ENCODE measurements at regions not wholly inside any gene's neighbourhood (a gene's known extent, or its start where the extent isn't known, plus 50 kb on each side); places are given as distances from the start of the nearest gene placed in this dataset.
A peak's percentile ranks its signal among the peaks of the same experiment; 100 is the strongest.

DNA sequence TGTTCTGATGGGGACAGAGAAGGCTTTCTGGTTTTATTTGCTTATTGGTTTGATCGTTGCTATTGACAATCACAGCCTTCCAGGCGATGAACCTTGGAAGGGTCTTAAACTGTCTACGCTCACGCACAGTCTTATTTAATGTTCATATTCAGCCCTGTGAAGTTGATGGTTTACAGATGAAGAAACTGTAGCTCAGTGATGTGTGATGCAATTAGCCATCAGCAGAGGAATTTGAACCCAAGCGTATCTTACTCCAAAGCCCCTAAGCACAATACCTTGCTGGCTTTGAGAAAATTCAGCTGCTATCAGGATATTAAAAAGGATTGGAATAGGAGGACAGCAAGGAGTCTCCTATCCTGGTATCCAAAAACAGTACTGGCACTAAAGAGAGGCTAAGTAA lies 77.1 kb upstream of the CALM2 start:
- Histone ChIP-seq H3K9me3 (ENCODE audit: low read length) (no peaks in the 10 kb centered on the region), H3K4me1 (ENCODE audit: insufficient read depth, low read length) (peaks cover 23% of the 10 kb centered on the region), H3K27me3 (ENCODE audit: insufficient read depth, low read length) (no peaks in the 10 kb centered on the region), H2AFZ (ENCODE audit: low read depth, low read length) (no peak overlapping the region), H3K4me3 (ENCODE audit: low read length) (no peak overlapping the region), H3K36me3 (ENCODE audit: insufficient read depth, low read length) (no peaks in the 10 kb centered on the region)

DNA sequence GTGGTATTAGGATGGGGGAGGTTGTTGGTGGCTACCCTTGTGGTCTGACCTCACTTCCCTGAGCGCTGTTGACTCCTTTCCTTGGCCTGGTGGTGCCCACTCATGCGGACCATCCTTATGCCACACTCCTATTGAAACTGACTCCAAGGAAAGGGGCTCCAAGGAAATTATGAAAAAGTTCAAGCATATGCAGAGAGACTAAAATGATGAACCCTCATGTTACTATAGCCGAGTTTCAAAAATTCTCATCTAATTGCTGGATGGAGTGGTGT lies 75.0 kb upstream of the CALM2 start:
- Histone ChIP-seq H2AFZ (ENCODE audit: low read depth, low read length) (no peak overlapping the region), H3K9me3 (ENCODE audit: low read length) (no peaks in the 10 kb centered on the region), H3K4me3 (ENCODE audit: low read length) (no peak overlapping the region), H3K4me1 (ENCODE audit: insufficient read depth, low read length) (peaks cover 15% of the 10 kb centered on the region), H3K27me3 (ENCODE audit: insufficient read depth, low read length) (no peaks in the 10 kb centered on the region), H3K36me3 (ENCODE audit: insufficient read depth, low read length) (no peaks in the 10 kb centered on the region)

DNA sequence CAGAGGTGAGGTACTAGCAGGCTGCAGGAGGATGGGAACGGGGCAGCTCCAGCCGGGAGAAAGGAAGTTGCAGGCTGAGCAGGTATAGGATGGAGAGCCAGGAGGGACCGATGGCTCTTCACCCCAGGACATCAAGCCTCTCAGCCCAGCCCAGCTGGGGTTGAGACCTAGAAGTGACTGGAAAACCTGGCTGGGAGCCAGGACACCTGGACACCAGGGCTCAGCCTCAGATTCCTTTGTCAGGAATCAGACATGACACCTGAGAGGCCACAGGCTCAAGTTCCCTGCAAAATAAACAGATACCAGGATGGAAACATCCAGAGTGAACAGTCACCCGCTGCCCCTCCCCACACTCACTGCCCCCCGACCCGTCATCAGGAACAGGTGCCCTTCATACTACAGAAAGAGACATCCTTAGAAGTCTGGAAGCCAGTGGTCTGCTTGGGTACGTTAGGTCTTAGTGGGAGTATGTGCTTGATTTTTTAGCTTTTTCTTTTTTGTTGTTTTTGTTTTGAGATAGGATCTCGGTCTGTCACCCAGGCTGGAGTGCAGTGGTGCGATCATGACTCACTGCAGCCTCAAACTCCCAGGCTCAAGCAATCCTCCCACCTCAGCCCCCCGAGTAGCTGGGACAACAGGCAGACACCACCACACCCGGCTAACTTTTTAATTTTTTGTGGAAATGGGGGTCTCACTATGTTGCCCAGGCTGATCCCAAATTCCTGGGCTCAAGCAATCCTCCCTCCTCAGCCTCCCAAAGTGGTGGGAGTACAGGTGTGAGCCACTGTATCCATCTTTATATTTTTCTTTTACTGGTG lies 74.5 kb upstream of the CALM2 start:
- H3K4me1 ChIP-seq (ENCODE audit: insufficient read depth, low read length), result peaks cover 12% of the 10 kb centered on the region
- no peak overlapping the region for H3K4me3 ChIP-seq (ENCODE audit: low read length)
- no peak overlapping the region for H2AFZ ChIP-seq (ENCODE audit: low read depth, low read length)
- H3K27me3 ChIP-seq (ENCODE audit: insufficient read depth, low read length), result no peaks in the 10 kb centered on the region
- H3K36me3 ChIP-seq (ENCODE audit: insufficient read depth, low read length), result no peaks in the 10 kb centered on the region
- H3K9me3 ChIP-seq (ENCODE audit: low read length), result no peaks in the 10 kb centered on the region

- no peaks in the 10 kb centered on the region for H3K9me3 ChIP-seq (ENCODE audit: low read length)
- peak overlapping the region; percentile 2 for H2AFZ ChIP-seq (ENCODE audit: low read depth, low read length)
- no peaks in the 10 kb centered on the region for H3K27me3 ChIP-seq (ENCODE audit: insufficient read depth, low read length)
- H3K4me3 ChIP-seq (ENCODE audit: low read length), result no peak overlapping the region
- H3K4me1 ChIP-seq (ENCODE audit: insufficient read depth, low read length), result peaks cover 12% of the 10 kb centered on the region
- H3K36me3 ChIP-seq (ENCODE audit: insufficient read depth, low read length), result no peaks in the 10 kb centered on the region
Measured at GRCh38 chr2:47249931-47250330, 73.6 kb upstream of the CALM2 start.

- Histone ChIP-seq H3K9me3 (ENCODE audit: low read length) (no peaks in the 10 kb centered on the region), H2AFZ (ENCODE audit: low read depth, low read length) (peak overlapping the region; percentile 2), H3K4me3 (ENCODE audit: low read length) (no peak overlapping the region), H3K27me3 (ENCODE audit: insufficient read depth, low read length) (no peaks in the 10 kb centered on the region), H3K36me3 (ENCODE audit: insufficient read depth, low read length) (no peaks in the 10 kb centered on the region), H3K4me1 (ENCODE audit: insufficient read depth, low read length) (peaks cover 12% of the 10 kb centered on the region)
Measured at GRCh38 chr2:47249157-47249900, 73.0 kb upstream of the CALM2 start.

DNA sequence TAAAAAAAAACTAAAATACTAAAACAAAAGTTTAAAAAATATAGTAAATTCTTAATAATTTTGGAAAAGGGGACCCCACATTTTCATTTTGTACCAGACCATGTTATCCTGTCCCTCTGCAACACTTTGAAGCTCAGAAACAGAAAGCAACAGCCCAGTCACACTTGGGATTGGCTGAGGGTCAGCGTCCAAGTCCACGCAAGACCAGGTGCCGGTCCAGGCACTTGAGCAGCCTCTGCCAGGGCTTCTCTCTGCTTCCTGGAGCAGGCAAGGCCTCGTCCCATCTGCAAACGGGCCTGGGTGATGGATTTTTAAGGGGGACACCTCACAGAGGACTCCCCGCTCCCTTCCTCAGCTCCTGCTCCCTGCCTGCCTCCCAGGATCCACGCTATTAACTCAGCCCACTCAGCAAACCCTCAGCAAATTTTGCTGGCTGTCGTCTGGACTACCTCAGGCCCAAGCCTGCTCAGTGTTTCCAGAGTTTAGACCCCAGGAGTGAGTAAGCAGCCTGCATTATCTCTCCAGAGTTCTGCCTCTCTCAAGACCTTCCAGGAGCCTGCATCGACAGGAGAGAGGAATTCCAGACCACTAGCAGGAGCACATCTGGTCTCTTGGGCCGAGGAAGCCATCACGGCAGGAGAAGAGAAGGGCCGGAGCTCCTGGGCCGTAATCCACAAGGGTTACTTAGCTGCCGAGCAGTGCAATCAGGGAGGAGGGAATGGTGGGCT lies 67.4 kb upstream of the CALM2 start:
- Histone ChIP-seq H3K9me3 (ENCODE audit: low read length) (no peaks in the 10 kb centered on the region), H2AFZ (ENCODE audit: low read depth, low read length) (no peak overlapping the region), H3K4me1 (ENCODE audit: insufficient read depth, low read length) (peaks cover 15% of the 10 kb centered on the region), H3K36me3 (ENCODE audit: insufficient read depth, low read length) (no peaks in the 10 kb centered on the region), H3K4me3 (ENCODE audit: low read length) (no peak overlapping the region), H3K27me3 (ENCODE audit: insufficient read depth, low read length) (no peaks in the 10 kb centered on the region)

GRCh38 chr2:47241715-47242114 lies 65.4 kb upstream of the CALM2 start:
- no peak overlapping the region for H2AFZ ChIP-seq (ENCODE audit: low read depth, low read length)
- no peaks in the 10 kb centered on the region for H3K9me3 ChIP-seq (ENCODE audit: low read length)
- H3K4me1 ChIP-seq (ENCODE audit: insufficient read depth, low read length), result peaks cover 34% of the 10 kb centered on the region
- H3K4me3 ChIP-seq (ENCODE audit: low read length), result no peak overlapping the region
- H3K27me3 ChIP-seq (ENCODE audit: insufficient read depth, low read length), result no peaks in the 10 kb centered on the region
- no peaks in the 10 kb centered on the region for H3K36me3 ChIP-seq (ENCODE audit: insufficient read depth, low read length)

GRCh38 chr2:47239119-47239969 lies 63.0 kb upstream of the CALM2 start:
- H3K4me3 ChIP-seq (ENCODE audit: low read length), result no peak overlapping the region
- H3K4me1 ChIP-seq (ENCODE audit: insufficient read depth, low read length), result peaks cover 51% of the 10 kb centered on the region
- no peaks in the 10 kb centered on the region for H3K9me3 ChIP-seq (ENCODE audit: low read length)
- peak overlapping the region; percentile 24 for H2AFZ ChIP-seq (ENCODE audit: low read depth, low read length)
- H3K36me3 ChIP-seq (ENCODE audit: insufficient read depth, low read length), result no peaks in the 10 kb centered on the region
- H3K27me3 ChIP-seq (ENCODE audit: insufficient read depth, low read length), result no peaks in the 10 kb centered on the region

DNA sequence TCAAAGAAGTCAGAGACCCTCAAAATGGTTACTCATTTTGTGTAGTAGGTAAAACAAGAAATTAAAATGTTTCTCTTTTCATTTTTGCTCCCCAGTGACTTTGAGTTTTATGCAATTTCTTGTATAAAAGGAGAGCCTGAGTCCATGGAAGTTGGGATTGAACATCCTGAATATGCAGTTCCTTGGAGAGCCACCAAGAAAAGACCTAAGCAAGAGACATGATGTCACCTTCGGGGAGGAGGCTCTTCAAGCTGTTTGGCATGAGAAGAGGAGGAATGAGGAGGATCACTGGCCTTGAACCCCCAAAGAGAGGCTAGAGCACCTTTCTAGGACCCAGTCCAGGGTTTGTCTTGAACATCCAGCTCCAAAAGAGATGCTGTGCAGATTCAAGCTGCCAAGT lies 62.3 kb upstream of the CALM2 start:
- Histone ChIP-seq H3K27me3 (ENCODE audit: insufficient read depth, low read length) (no peaks in the 10 kb centered on the region), H3K4me1 (ENCODE audit: insufficient read depth, low read length) (peaks cover 58% of the 10 kb centered on the region), H3K9me3 (ENCODE audit: low read length) (no peaks in the 10 kb centered on the region), H3K36me3 (ENCODE audit: insufficient read depth, low read length) (no peaks in the 10 kb centered on the region), H3K4me3 (ENCODE audit: low read length) (no peak overlapping the region), H2AFZ (ENCODE audit: low read depth, low read length) (no peak overlapping the region)

DNA sequence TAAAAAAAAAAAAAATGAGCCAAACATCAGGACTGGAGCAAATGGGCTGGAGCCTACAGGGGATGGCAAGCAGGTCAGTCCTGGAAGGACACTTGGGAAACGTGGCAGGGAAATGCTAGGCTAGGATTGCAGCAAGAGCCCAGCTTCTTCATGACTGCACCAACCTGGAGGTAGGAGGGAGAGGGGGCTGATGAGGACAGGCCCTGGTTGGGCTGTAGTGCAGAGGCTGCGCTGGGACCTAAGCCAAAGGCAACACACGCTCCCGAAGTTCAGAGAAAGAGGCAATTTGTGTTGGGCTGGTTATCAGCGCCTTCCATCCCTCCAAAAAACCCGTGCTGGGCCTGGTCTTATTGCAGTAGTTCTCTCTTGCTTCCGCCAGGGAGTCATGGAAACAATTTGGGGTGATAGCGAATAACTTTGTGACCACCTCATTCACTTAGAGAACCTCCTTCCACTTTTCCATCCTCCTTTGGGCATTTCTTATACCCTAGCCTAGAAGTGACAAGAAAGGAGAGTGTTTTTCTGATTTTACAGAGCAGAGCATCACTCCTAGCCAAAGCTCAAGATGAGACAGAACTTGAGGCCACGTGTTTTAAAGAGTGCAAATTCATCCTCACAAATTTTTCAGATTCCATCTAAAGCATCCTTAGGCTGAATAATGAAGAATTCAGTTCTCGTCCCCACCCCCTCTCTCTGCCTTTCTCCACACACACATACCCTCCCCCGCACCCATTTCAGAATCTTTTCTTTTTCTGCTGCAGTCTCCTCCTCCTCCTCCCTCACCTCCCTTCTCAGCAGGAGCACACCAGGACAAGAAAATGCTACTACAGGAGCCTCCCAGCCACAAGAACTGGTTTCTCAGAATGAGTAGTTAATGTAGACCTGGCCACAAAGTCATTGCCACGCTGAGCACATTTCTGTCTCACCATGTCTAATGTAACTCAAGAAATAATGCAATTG lies 61.3 kb upstream of the CALM2 start:
- Histone ChIP-seq H3K27me3 (ENCODE audit: insufficient read depth, low read length) (no peaks in the 10 kb centered on the region), H3K9me3 (ENCODE audit: low read length) (no peaks in the 10 kb centered on the region), H3K4me3 (ENCODE audit: low read length) (no peak overlapping the region), H3K4me1 (ENCODE audit: insufficient read depth, low read length) (peaks cover 60% of the 10 kb centered on the region), H2AFZ (ENCODE audit: low read depth, low read length) (no peak overlapping the region), H3K36me3 (ENCODE audit: insufficient read depth, low read length) (no peaks in the 10 kb centered on the region)

DNA sequence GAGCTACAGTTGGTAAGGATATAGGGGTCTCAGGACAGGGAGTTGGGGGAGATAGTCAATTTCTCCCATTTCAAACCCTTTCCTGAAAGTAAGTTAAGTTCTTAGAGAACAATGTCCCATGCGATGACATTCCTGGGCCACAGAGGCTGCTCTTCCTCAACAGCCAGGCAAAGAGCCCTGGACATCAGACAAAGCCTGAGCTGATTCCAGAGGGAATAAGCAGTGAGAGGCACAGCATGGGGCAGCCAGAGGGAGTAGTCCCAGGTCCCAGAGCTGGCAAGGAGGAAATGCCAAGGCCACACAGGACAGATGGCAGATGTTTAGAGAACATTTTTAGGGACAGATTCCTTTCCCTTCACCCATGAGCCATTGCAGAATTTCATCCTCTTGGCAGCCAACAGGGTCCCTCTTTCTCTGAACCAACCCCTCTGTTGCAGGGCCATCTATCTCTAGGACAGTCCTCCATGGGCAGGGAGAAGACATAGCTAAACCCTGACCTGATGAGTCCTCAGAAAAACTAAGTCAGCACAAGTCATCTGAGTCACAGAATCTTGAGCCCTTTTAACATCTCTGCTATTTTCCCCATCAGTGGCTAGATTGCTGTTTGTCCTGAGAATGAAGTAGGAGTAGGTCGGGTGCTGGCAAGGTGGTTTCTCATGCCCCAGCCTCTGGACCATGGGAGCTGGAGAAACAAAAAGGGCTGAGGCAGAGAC lies 60.3 kb upstream of the CALM2 start:
- no peak overlapping the region for H2AFZ ChIP-seq (ENCODE audit: low read depth, low read length)
- H3K9me3 ChIP-seq (ENCODE audit: low read length), result no peaks in the 10 kb centered on the region
- H3K4me1 ChIP-seq (ENCODE audit: insufficient read depth, low read length), result peaks cover 60% of the 10 kb centered on the region
- H3K27me3 ChIP-seq (ENCODE audit: insufficient read depth, low read length), result no peaks in the 10 kb centered on the region
- no peak overlapping the region for H3K4me3 ChIP-seq (ENCODE audit: low read length)
- no peaks in the 10 kb centered on the region for H3K36me3 ChIP-seq (ENCODE audit: insufficient read depth, low read length)
